ENCODE measurements at regions not wholly inside any gene's neighbourhood (a gene's known extent, or its start where the extent isn't known, plus 50 kb on each side); places are given as distances from the start of the nearest gene placed in this dataset.

DNA sequence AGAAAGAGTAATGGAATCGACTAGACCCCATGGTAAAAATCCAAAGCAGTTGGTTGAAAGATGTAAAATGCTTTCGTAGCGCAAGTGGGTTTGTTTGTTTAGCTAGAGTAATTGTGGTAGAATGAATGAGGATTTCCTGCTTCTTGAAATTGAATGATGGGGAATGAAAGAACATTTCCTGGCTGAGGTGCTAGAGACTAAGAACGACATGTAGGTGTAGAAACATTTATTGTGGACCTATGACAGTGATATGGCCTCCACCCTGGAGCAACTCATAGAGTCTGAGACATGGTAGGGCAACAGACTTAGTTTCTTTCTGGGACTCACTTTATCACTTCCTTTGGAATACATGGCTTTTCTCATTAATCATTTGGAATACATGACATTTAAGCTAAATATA is 467.6 kb upstream of the CFAP20DC start:
- TF ChIP-seq, protein P1, sequence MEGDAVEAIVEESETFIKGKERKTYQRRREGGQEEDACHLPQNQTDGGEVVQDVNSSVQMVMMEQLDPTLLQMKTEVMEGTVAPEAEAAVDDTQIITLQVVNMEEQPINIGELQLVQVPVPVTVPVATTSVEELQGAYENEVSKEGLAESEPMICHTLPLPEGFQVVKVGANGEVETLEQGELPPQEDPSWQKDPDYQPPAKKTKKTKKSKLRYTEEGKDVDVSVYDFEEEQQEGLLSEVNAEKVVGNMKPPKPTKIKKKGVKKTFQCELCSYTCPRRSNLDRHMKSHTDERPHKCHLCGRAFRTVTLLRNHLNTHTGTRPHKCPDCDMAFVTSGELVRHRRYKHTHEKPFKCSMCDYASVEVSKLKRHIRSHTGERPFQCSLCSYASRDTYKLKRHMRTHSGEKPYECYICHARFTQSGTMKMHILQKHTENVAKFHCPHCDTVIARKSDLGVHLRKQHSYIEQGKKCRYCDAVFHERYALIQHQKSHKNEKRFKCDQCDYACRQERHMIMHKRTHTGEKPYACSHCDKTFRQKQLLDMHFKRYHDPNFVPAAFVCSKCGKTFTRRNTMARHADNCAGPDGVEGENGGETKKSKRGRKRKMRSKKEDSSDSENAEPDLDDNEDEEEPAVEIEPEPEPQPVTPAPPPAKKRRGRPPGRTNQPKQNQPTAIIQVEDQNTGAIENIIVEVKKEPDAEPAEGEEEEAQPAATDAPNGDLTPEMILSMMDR (IDR thresholded peaks at IDR 0.05), result no peak
- TF ChIP-seq POLR2A (IDR thresholded peaks at IDR 0.05), result no peak

Data from lower leg skin (tissue), 3 donors.